Stimulated activated CD4-positive, alpha-beta T cell treated with anti-CD3 and anti-CD28 coated beads, Interleukin-1b, Interleukin-23, amount 100 ng/mL, for 1 hour (primary cell): ENCODE measurements at regions not wholly inside any gene's neighbourhood (a gene's known extent, or its start where the extent isn't known, plus 50 kb on each side); places are given as distances from the start of the nearest gene placed in this dataset.

ENCODE experiments used
- DNase-seq, 2 donors: peaks; one replicate each; pipeline ENCODE4 v3.0.0-alpha.2; 2020; ENCODE audit warnings: low read depth in 2 of 2

GRCh38 chr7:25812086-25812850 lies 339.7 kb upstream of the NFE2L3 start:
- no peak for DNase-seq

- no peak for DNase-seq
Measured at GRCh38 chr7:25813381-25813780, 338.6 kb upstream of the NFE2L3 start.

GRCh38 chr7:25815711-25816110 lies 336.3 kb upstream of the NFE2L3 start:
- no peak for DNase-seq

GRCh38 chr7:25820432-25821040 lies 331.5 kb upstream of the NFE2L3 start:
- DNase-seq = no peak

DNA sequence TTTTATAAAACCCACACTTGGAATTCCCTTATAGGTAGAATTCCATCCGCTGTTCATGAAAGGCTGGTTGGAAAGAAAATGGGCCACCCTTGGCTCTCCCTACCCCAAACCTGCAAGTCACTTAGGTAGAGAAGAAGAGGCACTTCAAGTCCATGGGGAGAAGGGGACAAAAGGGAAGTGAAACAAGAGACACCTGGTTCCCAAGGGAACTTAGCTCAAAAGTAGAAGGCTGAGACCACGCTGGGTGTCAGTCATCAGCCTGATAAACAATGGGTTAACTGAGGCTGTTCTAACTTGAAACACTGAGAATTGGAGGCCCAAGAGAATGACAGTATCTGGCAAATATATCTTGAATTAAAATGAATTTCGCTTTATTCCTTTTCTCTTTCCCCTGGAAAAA lies 330.8 kb upstream of the NFE2L3 start:
- no peak for DNase-seq

- no peak for DNase-seq
Measured at GRCh38 chr7:25822823-25823222, 329.2 kb upstream of the NFE2L3 start.

DNA sequence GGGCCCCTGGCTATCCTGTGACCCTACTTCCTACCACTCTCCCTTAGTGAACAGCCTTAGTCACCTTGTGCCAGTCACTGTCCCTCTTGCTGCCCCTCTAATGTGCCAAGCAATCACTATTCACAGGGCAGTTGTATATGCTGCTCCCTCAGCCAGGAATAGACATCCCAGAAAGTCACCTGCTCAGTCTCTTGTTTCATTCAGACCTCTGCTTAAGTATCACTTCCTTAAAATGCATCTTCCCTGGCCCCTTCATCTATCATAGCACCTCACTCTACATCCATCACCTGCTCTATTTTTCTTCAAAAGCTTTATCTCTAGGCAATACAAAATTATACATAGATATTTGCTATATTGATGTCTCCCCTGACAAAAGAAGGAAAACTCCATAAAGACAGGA lies 328.4 kb upstream of the NFE2L3 start:
- no peak for DNase-seq

DNA sequence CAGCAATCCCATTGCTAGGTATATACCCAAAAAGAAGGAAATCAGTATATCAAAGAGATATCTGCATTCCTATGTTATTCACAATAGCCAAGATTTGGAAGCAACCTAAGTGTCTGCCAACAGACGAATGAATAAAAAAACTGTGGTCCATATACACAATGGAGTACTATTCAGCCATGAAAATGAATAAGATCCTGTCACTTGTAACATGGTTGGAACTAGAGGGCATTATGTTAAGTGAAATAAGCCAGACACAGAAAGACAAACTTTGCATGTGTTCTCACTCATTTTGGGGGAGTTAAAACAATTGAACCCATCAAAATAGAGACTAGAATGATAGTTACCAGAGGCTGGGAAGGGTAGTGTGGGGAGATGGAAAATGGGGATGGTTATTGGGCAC lies 323.5 kb upstream of the NFE2L3 start:
- DNase-seq = no peak

DNA sequence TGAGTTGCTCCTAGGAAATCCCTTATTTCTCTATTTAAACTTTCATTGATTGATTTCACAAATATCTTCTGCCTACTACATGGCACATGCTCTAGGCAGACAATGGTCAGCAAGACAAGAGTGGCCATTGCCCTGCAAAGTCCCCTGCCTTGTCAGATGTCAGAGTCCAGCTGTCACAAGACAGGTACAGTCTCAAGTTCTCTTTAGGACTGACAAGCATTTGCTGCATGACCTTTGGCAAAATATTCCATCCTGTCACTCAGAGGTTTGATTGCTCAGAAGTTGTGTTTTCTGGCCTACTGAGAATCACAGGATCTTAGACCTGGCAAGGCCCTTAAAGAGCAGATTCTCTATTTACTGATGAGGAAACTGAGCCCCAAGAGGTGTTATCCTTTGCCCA lies 322.3 kb upstream of the NFE2L3 start:
- no peak for DNase-seq

DNA sequence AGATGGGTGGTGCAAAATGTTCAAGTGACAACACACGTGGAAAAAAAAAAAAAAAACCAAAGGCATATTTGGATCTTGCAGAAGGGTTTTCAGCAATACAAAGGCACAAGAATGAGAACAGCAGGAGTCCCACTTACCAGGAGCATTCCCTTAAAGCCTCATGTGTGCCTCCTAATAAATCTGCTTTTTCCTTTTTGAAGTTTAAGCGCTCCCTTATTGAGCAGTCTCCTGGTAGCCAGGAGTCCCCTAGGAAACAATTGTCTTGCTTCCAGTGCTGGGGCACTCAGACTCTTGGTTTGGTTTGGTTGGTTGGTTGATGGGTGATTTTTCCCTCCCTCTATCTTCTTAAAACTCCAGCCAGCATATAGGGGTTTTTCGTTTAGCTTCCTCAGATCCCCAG lies 321.8 kb upstream of the NFE2L3 start:
- no peak for DNase-seq

GRCh38 chr7:25831062-25831691 lies 320.8 kb upstream of the NFE2L3 start:
- DNase-seq = no peak

- no peak for DNase-seq
Measured at GRCh38 chr7:25831831-25832411, 320.1 kb upstream of the NFE2L3 start.

GRCh38 chr7:25832456-25832855 lies 319.5 kb upstream of the NFE2L3 start:
- no peak for DNase-seq

- DNase-seq = no peak
Measured at GRCh38 chr7:25832929-25833328, 319.1 kb upstream of the NFE2L3 start.

- DNase-seq = no peak
Measured at GRCh38 chr7:25834050-25834449, 317.9 kb upstream of the NFE2L3 start.

- DNase-seq = no peak
Measured at GRCh38 chr7:25835197-25835596, 316.8 kb upstream of the NFE2L3 start.

DNA sequence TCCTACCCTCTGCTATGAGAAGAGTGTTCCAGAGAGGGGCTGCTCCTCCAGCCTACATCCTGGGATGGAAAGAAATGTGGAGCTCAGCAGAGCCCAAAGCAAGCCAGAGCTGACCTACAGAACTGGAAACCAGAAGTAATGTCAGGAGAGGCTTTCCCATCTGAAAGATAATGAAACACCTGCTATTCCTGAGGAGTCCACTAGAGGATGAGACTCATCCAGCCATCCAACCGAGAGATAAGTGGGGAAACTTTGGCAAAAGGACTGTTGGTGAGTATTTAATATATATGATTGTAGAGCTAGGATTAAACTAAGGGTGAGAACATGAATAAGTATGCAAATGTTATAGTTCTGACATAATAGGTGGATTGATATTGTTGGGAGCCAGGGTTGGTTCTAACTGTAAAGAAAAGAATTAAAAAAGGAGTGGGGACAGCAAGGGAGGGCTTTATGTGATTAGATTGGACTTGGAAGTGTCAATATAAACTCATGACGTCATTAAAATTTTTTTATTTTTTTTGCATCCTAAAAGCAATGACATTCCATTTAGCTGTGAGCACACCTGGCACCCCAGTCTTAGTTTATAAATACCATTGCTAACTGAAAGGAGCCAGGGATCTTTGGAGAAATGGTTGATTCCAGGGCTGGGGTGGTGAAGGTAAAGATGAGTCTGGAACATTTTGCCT lies 312.8 kb upstream of the NFE2L3 start:
- no peak for DNase-seq

- DNase-seq = no peak
Measured at GRCh38 chr7:25840209-25840792, 311.7 kb upstream of the NFE2L3 start.

DNA sequence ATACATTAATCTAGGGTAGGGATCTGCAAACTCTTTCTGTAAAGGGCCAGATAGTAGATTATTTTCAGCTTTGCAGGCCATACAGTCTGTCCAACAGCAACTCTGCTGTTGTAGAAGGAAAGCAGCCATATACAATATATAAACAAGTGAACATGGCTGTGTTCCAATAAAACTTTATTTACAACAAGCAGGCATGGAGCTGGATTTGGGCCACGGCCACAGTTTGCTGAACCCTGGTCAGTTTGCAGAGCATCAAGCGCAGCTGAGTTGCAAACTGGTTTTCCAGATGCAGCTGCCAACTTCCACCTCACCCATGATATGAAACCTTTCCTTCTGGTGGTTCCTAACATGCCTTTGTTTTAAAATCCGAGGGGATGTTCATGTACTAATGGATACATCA lies 310.4 kb upstream of the NFE2L3 start:
- DNase-seq = no peak

DNA sequence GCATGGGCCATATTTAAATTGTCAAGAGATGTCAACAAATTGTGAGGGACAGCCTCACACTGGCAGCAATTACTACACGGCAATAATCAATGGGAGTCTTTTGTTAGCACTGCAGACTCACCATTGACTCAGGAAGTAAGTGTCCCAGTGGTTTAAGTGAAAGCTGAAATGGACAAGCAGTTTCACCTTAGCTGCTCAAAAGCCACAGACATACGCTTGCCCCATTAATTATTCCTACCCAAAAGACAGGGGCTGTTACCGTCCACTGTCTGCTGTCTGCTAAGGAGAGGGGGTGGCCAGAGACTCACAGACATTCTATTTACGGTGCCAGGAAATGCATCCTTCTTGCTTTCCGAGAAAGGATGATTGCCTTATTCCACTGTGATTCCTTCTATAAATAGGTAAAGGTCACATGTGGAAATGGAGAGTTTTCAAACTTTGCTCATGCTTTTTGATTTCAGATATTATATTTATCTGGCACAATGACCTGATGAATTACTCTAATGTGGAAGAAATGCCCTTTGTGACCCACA lies 309.7 kb upstream of the NFE2L3 start:
- DNase-seq = no peak

DNA sequence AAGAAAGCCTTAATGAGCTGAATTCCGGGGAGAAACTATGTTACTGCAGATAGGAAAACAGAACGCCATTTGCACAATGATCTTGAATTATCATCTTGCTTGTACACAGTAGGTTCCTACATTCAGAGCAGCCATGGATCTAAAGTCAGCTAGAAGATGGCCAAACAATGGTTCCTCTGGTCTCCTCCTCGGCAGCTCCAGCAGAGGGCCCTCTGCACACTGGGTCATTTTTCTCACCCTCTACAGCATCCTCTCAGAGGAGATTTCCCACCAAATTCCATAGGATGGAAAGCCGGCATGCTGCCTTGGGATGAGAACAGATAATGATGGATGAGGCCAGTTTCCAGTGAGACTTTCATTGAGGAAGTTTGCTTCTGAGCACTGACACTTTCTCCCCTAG lies 308.5 kb upstream of the NFE2L3 start:
- no peak for DNase-seq
